Activated CD4-positive, alpha-beta T cell treated with anti-CD3 and anti-CD28 coated beads, Interleukin-2, amount 50 U/mL, for 16 hours (primary cell): ENCODE measurements at regions not wholly inside any gene's neighbourhood (a gene's known extent, or its start where the extent isn't known, plus 50 kb on each side); places are given as distances from the start of the nearest gene placed in this dataset.
A peak's percentile ranks its signal among the peaks of the same experiment; 100 is the strongest.

Experiments used
- DNase-seq: peaks from one replicate; pipeline ENCODE4 v3.0.0-alpha.2; 2020

DNA sequence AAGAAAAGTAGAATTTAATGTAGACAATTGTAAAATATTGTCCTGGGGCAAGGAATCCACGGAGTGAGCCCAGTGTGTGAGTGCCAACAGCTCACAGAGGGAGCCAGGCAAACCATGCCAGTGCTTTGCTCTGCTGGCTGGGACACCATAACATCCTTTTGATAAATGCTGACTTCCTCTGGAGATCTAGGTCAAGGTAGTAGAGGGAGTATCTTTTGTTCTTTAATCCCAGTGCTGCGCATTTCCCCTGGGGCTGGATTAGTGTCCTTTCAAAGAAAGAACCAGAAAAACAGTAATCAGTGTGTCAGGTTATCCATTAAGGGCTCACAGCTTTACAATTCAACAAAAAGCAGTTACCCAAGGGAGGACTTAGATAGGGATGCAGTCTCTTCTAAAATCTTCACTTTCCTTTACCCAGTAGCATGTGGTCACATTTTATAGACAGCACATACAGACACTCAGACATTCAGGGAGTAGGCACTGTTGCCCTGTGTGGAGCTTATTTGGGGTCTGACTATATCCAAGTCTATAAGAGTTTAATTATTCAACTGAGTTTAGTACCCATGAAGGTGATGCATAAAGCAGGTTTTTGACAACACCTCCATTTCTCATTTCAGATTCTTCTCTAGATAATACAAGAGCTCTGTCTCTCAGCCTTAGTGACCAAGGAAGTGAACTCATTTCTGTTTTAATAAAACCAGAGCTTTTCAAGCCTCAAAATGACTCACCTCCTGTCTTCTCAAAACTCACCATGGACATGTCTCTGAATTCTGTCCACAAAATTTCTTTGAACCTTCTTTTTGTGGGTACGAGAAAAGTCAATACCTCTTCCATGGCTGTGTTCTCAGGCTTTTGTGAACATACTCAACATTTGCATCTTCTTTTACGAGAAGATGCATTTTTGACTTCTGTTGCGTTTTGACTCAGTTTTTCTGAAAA, 215.3 kb downstream of the BRINP2 start:
- DNase-seq, result peak; percentile 1

DNA sequence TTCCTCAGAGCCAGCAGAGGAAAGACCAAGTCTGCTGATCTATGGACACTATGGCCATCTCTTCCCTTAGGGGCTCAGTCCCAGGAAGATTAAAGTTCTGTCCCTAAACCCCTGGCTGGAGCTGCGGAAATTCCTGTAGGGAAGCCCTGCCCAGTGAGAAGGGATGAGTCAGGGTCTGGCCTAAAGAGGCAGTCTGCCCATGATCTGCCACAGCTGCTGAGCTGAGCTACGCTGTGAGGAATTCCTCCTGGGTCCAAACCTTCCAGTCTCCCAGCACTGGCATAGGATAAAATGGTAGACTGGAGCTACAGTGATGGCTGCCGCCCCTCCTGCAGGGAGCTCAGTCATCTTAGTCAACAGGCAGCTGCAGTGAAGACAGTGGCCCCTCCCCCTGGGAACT, 213.7 kb downstream of the BRINP2 start:
- no peak for DNase-seq

DNA sequence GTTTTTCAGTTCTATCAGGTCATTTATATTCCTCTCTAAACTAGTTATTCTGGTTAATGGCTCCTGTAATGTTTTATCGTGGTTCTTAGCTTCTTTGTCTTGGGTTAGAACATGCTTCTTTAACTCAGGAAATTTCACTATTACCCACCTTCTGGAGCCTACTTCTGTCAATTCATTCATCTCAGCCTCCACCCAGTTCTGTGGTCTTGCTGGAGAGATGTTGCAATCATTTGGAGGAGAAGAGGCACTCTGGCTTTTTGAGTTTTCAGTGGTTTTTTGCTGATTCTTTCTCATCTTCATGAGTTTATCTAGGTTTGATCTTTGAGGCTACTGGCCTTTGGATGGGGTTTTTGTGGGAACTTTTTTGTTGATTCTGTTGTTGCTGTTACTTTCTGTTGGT, 213.0 kb downstream of the BRINP2 start:
- DNase-seq, result peak; percentile 19

DNA sequence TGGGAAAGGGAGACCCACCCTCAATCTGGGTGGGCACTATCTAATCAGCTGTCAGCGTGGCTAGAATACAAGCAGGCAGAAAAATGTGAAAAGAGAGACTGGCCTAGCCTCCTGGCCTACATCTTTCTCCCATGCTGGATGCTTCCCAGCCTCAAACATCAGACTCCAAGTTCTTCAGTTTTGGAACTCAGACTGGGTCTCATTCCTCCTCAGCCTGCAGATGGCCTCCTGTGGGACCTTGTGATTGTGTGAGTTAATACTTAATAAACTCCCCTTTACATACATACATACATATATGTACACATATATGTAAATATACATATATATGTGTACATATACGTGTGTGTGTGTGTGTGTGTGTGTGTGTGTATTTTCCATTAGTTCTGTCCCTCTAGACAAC, 207.1 kb downstream of the BRINP2 start:
- DNase-seq, result no peak

DNA sequence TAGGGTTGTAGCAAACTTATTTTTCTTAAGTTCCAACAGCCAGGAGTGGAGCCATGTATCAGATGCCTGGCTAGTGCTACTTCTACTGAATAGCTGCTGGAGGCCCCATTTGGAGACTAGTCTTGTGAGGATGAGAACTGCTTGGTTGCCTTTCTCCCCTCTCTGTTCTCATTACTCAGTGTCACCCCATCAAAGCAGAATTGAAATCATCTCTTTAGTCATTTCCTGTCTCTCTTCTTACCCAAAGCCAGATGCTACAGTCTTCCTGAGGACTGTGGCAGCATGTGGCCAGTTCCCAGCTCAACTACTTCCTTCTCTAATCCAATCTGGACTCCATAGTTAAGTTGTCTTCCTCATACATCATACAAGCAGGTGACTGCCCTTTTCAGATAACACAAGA, 197.5 kb downstream of the BRINP2 start:
- peak; percentile 5 for DNase-seq

DNA sequence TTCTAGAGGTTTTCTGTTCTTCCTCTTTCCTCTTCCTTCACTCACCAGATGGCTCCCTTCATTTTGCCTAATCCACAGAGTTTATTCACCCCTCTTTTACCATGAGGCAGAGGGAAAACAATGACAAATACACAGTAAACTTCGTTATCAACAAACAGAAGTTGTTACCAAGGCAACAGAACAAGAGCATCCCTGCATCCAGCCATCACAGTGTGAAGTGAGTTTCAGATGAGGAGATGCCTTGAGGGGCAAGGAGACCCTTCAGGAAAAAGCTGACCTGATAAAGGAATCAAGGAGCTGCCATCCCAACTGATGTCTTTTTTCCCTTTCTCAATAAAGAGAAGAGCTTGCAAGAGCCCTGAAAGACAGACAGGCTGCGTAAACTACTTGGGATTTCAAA, 195.3 kb downstream of the BRINP2 start:
- no peak for DNase-seq

DNA sequence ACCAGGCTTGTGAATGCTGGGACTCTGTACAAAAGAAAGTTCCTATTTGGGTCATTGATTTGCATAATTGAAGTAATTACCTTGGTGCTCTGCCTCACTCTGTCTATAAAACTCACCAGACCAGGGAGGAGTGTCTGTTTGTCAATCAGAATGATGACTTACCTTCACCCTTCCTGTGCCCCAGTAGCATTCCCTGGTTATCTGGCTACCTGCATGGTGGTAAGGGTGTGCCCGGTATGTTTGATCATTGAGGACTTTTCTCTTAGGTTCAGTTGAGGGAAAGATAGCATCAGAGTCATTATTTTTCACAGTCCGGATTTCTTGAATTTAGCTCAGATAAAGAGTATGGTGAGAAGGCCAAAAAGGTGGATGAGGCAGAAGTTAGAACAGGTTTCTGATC, 190.0 kb downstream of the BRINP2 start:
- DNase-seq, result no peak

DNA sequence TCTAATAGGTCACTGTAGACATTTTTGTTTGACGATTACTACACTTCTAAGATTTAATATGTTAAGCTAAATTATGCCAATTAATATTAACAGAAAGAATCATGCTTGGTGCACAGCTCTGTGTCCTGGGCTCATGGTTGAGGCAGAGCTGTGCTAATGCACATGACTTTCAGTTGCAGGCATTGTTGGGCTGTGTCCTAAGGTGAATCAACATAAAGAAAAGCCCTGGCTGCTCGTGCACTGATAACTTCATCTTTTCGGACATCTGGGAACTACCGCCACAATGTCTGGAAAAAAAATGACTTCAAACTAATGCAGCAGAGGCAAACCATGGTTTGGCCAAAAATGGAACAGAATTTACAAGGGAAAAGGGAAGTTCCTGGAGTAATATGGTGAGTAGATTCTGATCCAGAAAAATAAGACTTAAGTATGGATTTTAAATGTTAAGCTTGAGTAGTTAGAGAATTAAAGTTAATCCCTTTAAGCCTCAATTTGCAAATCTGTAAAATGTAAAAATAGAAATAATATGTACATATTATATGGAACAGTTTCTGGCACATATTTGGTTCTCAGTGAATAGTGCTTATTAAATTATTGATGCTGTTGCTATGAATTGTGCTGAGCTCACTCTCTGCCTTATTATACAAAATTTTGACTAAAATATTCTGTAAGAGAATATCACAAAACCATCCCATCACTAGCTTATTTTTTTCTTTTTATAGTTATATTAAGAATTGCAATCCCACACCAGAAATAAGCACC, 186.1 kb downstream of the BRINP2 start:
- DNase-seq, result no peak

DNA sequence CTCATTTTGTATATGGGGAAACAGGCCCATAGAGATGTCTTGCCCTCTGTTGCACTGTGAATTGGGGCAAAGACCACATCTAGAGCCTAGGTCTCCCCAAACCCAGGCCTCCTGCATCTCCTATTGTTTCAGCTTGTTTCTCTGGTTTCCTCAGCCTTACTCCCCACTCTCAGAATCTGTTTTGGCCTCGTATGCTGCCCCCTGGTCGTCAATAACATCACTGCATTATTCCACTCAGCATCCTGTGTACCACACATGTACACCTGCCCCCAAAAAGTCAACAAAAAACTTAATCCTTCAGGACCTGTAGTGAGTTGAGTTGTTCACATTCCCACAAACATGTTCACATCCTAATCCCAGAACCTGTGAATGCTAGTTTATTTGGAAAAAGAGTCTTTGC, 184.8 kb downstream of the BRINP2 start:
- DNase-seq, result peak; percentile 4

DNA sequence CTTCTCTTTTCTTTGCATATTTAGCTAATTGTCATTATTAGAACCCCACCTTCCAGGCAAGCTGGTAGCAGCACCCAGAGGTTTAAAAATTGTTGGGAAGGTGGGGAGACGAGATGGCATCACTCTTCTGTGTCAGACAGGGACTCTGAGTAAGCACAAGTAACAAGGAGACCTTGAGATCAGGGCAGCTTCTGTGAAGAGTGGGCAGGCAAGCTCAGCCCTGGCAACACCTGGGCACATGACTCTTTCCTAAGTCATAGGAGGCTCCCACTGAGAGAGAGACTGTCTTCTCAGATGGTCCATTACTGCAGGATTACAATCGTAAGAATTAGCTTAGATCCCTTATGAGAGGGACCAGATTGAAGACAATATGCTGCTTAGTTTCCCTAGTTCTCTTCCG, 183.5 kb downstream of the BRINP2 start:
- DNase-seq, result no peak

DNA sequence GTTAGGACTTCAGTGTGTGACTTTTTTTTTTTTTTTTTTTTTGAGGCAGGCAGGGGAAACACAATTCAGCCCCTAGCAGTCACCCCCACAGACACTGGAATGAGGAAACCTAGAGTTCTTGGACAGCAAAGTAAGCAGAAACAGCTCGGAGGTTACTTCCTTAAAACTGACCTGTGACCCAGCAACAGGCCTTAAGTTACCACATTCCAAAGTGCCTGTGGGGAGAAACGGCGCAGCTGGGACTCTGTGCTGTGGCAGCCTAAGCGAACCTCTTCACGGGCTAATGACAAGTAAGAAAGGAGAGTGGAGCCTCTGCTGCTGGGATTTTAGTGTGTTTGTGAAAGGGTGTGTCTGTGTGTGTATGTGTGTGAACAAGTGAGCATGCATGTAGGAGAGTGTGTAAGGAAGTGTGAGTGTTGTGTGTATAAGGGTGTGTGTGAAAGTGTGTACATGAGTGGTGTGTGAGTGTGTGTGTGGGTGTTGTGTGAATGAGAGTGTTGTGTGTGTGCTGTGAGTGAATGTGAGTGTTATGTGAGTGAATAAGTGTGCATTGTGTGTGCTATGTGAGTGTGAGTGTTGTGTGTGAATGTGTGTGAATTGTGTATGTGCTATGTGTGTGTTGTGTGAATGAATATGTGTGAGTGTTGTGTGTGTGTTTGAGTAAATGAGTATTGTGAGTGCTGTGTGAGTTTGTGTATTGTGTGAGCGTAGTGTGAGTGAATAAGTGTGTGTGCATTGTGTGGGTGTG, 180.8 kb downstream of the BRINP2 start:
- DNase-seq, result no peak

DNA sequence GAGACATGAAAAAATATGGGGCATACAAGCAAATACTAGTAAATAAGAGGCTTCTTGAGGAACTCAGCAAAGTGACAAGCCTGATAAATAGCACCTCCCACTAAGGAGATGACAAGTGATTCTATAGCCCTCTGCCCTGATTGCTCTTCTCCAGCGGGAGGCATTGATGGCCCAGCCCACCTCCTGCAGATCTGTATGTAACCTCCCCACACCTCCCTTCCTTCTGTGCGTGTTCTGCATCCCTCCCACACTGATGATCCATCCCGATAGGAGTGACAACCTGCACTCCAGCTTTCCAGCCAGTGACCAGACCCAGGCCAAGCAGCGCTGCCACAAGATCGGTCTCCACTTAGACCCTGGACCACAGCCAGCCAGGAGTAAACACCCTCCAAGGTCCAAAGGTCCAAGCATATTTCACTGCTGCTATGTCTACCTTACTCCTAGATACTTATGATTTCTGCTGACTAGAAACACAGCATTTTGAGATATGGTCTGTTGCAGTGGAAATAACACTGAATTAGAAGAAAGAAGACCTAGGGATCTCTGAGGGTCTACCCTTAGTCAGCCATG, 176.1 kb downstream of the BRINP2 start:
- no peak for DNase-seq

DNA sequence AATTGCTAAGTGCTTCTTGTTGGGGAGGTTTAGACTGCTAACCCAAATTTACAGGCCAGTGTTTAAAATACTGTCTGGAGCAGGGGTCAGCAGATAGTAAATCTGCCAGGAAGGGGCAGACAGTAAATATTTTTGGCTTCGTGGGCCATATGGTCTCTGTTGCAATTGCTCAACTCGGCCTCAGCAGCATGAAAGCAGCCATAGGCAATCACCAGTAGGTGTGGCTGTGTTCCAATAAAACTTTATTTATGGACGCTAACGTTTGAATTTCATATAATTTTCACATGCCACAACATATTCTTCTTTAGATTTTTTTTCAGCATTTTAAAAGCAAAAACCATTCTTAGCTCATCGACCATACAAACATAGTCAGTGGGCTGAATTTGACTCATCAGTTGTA, 172.7 kb downstream of the BRINP2 start:
- DNase-seq, result no peak

DNA sequence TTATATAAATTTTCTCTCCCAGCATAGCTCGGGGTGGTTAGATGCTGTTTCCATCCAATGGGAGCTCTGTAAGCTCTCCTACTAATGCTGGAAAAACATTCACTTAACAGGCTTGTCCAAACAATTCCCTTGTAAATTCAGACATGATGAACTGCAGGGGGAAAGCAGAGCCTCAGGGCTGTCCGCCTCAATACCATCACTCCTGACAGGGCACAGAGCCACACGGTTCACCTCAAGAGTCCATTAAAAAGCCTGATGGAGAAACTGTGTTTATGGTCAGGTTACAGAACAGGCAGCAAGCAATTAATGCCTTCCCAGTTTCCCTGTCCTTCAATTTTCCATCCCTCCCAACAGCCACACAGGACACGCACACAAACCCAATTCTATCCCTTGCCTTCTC, 171.0 kb downstream of the BRINP2 start:
- DNase-seq, result no peak

DNA sequence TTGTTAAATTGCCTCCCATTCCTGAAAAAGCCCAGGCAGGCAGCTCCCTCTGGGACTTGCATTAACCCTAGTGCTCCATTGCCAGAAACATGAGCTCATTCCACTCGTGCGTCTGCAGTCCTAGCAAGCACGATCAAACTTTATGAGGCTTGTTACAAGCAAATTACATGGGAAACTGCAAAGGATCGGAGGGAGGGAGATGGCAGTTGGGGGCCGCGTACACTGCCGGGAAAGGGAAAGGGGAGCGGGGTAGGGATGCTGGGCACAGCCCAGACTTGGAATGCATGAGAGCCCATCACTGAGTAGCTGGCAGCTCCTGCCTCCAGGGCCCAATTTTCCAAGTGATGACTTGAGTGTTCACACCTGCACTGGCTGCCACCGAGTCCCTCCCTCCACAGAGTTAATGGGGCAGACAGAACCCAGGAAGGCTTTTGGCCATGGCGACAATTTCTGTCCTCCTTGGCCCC, 169.9 kb downstream of the BRINP2 start:
- no peak for DNase-seq

DNA sequence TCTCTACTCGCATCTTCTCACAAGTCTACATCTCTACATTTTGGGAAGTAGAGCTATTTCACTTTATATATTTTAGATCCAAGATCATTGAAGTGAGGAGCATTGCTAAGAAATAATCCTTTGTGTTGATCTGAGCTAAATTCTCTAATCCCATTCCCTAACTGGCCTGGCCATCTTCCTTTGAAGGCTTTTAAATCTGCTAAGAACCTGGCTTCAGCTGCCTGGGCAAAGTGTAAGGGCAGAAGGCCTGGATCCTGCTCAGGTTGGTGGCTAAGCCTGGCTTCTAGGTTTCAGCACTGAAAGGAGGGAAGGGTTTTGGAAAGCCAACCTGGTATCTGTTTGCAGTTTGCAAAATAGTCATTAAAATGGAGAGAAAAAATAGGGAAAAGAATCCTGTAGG, 167.6 kb downstream of the BRINP2 start:
- DNase-seq, result no peak

DNA sequence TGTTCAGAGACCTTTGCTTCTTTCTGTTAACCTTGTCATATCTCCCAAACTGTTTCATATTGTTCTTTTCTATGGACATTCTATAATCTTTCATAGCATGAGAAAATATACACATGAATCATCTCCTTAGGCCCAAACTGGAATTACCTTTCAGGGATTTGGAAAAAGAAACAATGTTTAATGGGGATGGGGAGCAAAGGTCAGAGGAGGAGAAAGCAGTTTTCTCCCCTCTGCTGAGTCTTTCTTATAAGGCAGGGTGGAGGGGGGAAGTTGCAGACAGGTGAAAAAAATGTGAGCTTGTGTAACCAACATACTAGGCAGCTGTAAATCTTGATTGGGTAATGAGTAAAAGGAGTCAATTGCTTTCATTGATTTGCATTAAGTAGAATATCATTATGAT, 164.1 kb downstream of the BRINP2 start:
- no peak for DNase-seq

DNA sequence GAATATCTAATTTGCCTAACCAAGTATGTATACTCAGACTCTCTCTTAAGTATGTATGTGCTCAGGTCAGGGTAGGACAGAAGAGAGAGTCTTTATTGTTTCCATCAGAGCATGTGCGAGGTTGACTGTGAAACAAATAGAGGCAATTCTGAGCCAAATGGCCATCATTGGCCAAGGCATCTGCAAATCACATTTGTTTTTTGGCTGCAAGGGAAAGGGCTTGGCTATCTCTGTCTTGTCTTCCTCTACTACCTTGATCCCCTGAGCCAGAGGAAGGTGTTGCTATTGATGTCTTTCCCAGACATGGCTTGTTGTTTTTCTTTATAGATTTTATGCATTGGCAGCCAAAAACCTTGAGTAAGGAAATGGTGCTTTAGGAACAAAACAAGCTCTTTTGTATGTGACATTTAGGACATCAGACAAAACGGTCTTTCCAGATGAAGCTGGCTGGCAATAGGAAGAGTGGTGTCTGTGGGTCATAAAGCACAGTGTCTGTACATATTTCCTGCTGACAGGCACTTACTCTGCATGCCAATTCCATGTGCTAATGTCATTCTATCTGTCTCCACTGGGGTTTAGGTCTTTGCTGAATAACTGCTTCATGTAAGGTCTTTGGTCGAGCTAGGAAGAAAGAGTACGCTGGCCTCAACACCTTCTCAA, 163.3 kb downstream of the BRINP2 start:
- no peak for DNase-seq
